GM21825 (cell line): ENCODE measurements at regions not wholly inside any gene's neighbourhood (a gene's known extent, or its start where the extent isn't known, plus 50 kb on each side); places are given as distances from the start of the nearest gene placed in this dataset.

Experiments
- ATAC-seq: cut with Tn5 transposase; IDR thresholded peaks from one replicate; pipeline ENCODE4 v1.9.1; 2021; ENCODE audit warnings: mild to moderate bottlenecking, moderate library complexity; ENCODE audit not compliant: unreplicated experiment

DNA sequence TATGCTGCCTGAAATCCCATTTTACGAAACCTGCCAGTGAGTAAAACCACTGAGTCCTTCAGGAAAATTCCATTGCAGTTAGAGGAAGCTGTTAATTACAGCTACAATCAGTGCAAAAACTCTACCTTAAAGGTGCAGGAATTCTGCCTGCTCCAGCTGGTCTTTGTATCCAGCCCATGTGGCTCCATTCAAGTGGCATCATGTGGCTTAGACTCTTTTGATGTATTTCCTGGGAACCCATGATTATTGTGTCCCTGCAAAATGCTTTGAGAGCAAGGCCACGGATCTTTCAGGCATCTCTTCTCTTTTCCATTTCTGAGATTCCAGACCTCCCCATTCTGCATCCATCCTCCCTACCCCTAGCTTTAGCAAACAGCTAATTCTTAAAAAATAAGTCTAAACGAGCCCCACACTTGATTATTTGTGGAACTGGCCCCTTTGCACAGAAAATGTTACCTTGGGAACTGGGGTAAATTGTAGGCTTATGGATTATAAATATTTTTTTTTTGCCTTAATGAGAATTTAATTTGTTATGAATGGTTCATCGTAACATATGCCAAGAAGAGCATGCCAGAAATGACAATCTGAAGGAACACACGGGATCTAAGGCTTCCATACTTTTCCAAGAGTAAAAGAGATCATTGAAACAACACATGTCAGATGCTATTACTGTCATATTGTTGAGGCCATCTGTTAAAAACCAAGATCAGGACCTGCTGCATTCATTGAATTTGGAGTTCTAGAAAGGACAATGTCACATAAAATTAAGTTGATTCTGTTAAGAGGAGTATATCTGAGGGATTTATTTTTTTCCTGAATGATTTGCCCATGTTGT is 144.6 kb downstream of the TPH2 start:
- no peak for ATAC-seq

DNA sequence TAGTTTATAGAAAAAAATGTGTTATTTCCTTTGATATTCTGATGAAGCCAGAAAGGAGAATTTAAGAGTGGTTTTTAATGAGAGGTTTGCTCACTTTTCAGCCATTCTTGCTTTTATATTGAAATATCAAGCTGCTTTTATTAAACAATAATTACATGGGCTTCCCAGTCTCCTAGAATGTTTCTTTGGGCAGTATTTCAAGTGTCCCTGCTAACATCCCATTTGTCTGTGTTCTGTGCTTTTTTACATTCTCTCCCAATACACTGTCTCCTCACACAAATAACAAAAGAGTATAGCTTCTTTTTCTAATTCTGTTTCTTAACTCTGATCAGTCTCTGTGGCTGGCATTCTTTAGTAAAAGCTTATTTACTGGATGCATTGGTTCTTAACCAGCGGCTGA is 145.4 kb downstream of the TPH2 start:
- ATAC-seq = no peak

DNA sequence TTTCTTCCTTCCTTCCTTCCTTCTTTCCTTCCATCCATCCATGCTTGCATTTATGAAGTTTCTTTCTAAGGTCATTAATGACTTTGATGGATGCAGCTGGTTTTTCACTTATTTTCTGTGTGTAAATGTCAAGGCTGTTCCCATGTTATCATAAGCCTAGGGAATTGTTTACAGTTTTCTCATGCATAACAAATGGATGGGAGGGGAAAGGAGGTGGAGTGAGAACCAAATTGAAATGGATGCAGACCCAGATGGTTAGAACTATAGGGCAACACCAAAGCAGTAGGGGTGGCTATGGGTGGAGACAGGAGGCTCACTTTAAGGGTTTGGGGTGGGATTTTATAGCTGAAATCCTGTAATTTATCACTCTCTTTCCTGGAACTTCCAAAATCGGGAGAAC is 146.2 kb downstream of the TPH2 start:
- no peak for ATAC-seq

DNA sequence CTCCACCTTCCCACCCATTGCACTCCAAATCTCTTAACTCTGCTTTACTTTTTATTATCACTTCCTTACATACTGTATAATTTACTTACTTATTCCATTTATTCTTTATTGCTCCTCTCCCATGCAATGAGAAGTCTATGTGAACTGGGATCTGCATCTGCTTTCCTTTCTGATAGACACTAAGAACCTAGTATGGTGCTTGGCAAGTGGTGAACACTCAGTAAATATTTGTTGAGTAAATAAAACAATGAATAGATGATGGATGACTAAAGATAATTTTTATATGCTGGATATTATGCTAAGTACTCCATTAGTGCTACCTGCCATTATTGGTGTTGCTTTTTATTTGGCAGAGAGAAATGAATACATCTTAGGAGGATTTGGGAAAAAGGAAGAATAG is 151.0 kb downstream of the TPH2 start:
- ATAC-seq = no peak

DNA sequence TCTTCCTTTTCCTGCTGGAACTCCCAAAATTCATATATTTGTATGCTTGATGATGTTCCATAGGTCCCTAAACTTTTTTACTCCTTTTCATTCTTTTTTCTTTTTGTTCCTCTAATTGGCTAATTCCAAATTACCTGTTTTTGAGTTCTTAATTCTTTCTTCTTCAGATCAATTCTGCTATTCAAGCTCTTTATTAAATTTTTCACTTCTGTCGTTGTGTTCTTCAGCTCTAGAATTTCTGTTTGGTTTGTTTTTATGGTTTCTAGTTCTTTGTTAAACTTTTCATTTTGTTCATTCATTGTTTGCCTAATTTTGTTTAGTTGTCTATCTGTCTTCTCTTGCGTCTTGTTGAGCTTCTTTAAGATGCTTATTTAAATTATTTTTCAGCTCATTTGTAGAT is 154.8 kb downstream of the TPH2 start:
- ATAC-seq = no peak

DNA sequence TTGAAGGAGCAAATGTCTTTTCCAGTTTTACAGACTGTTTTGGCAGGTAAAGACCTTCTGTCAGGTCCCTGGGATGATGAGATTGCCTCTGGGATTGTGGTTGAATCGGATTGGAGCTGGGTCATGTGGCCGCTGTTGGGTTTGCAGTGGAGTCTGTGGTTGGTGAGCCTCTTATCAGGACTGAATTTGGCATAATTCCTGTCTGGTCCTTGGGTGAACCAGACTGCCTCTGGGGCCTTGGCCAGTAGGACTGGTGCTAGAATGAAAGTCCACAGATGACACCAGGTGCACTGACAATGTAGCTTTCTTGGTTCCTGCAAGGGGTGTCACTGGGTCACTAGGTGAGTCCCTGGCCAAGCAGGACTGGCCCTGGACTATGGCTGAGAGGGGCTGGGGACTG is 155.3 kb downstream of the TPH2 start:
- ATAC-seq = no peak

DNA sequence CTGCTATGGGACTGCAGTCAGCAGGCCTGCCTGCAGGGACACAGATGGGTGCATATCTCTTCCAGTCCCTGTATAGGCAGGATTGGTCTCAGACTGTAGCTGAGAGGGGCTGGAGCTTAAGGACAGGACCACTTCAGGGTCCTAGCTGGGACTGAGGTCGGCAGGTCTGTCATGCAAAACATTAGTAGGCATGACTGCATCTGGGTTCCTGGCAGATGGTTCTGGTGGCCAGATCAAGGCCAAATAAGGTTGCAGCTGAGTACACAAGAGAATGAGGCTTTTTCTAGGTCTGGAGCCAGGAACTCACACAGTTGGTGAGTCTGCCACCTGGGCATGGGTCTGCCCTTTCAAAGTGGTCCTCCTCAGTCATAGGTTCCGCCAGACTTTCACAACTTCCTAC is 155.8 kb downstream of the TPH2 start:
- no peak for ATAC-seq

DNA sequence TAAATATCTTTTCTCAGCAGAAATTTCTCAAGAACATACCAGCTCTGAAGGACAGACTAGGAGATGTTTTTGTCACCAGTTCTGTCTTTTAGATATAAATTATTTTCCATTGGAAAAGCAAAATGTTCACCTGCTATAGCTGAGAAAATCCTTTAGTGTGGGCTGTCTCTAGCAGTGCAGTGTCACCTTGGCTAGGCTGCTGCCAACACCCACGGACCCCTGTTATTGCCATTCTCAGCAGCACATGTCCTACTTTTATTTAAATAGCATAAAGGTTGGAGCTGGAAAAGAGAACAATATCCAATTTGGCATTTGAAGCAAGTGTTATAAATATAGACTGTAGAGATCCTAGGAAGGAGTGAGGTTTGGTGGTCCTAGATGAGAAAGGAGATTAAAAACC is 156.4 kb downstream of the TPH2 start:
- ATAC-seq = no peak

DNA sequence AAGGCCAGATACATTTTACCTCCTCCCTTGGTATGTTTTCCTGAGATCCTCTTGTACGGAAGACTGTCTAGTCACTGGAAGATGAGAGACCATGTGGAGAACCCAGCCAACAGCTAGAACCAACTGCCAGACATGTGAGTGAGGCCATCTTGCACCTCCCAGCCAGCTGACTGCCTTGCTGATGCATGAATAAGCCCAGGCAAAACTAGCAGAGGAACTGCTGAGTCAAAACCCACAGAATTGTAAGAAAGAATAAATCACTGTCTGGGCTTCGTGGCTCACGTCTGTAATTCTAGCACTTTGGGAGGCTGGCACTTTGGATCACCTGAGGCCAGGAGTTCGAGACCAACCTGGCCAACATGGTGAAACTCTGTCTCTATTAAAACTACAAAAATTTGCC is 160.0 kb downstream of the TPH2 start:
- ATAC-seq = no peak

DNA sequence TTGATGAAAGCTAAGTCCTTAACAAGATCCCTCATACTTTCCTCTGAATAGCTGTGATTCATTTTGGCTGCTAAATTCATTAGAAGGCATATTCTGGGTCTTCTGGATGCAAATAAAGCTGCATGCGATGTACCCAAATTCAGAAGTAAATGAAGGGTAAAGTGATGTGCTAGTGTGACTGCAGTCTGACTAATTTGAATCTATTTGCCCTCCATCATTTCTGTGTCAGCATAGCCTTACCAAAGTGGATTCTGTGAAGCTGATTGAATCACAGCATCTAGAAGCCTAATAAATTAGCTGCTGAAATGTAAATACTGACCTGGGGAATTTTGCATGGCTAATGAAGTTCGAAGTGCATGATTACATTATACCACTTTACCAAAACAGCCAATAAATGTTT is 162.2 kb downstream of the TPH2 start:
- ATAC-seq = no peak

DNA sequence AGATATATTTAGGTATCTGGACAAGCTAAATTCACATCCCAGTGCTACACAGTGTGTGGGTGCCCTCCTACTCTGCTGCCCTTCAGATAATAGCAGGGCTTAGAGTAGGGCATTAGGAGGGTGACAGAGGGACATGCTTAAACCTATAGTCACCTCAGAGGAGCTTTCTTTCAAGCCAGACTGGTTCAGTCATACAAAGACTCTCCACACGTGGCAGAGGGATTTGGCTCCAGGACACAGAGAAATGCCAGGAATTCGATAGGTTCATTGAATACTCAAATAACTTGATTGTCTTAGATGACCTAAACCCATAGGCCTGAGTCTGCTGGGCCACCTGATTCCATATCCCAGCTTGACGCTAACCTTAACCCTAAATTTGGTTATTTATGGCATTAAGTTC is 163.5 kb downstream of the TPH2 start:
- no peak for ATAC-seq

DNA sequence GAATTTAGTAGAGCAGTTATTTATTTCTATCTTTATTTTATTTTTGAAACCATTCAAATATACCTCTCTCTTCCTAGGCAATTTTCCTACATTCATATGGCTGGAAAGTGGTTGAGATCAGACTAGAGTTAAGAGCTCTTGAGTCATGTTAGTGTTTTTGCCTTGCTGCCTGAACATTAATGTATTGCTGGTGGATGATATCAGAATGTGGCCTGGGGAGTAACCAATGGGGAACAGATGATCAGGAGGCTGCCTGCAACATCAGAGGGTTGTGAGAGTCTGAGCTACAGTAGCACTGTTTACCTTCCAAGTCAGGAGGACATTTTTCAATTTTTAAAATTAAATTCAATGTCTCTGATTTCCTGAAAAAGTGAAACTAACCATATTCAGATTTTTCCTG is 166.3 kb upstream of the TRHDE start:
- no peak for ATAC-seq

DNA sequence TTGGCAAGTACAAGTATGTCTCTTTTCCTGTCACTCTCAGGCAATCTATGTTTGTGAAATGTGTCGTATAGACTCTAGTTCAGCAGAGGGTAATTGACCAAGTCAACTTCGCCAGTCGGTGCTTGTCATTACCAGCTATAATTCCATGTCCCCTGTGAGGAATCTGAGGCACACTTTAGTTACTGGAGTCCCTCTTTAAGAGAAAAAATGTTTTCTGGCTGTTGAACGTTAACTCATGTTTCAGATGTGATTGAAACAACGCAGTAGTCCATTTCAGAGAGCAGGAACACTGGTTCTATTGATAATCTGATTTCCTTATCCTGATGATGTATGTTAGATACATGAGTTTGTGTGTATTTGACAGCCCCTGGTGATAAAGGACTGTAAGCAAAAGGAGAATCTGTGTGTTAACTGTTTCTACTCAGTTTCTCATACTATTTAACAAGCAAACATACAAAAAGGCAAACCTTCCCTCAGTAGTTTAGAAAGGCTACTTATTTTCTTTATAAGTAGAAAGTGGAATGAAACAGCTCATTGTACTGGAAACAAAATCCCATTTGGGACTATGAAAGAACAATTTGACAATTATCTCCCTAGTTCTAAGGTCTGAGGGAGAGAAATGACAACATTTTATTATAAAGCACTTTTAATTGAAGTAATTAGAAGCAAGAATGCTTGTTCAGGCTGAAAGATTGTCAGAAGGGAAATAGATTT is 161.1 kb upstream of the TRHDE start:
- ATAC-seq = no peak

DNA sequence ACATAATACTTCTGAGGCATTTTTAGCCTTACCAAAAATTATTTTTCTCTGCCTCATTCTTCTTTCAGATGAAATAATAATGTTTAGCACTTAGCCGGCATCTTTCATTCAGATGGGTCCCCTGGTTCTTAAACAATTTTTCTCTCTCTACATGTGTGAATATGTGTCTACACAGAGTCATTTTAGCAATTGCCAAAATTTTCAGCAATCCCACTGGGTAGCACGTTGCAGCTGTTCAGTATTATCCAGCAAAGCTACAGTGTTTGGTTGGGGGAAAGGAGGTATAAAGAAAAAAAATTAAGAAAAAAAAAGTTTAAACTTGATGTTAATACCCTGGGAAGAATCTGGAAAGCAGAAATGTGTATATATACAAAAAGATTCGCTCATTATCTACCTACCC is 160.5 kb upstream of the TRHDE start:
- ATAC-seq = no peak

DNA sequence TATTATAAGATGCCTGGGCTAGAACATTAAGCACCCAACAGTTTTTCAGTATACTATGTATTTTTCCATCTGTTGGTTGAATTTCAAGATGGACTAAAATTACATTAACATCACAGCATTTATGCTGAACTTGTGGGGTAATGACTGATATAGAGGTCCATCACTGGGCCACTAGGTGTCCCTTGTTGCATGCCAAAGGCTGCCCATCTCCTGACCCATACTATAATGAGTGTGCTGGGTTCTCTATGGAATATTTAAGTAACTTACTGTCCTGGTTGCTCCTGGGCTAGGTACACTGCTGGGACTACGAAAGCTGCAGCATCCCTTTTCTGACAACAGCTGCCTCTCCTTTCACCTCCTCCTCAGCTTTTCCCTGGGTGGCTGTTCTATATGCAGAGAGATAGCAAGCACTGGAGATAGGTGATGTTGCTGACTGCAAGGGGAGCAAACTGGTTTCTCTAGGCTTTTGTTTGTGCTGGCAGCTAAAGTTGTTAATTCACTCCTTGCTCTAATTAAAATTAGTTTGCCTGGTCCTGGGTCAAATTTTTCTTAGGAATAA is 138.6 kb upstream of the TRHDE start:
- ATAC-seq = no peak

DNA sequence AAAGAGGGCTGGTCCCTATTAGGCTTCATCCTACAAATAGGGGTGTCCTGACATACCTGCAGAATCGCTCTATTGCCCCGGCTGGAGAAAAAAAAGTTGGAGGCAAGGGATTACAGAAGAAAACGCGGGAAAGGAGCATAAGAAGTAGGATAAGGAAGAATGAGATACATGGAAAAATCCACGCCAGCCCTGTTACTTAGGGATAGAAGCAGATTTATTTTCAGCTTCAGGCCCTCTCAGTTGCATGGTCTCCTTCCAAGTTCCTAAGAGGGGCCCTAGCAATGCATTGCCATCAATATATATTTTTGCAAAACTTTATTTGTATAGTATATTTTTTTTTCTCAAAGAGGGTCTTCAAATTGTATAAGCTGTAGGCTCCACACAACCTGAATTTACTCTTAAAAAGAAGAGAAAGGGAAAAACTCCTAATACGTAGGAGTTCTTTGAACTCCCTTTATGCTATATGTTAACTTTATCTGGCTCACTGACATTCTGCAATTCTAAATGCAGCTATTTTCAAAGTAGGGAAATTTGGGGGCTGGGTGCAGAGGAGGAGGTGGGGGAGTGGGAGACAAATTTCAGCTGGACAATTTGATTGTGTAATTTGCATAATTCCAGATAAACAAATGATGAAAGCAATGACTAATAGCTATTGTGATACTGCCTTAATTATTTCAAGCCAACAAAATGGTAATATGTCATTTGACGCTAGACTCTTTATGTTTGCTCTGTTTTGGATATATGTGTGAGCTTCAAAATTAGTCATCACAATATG is 137.7 kb upstream of the TRHDE start:
- no peak for ATAC-seq

DNA sequence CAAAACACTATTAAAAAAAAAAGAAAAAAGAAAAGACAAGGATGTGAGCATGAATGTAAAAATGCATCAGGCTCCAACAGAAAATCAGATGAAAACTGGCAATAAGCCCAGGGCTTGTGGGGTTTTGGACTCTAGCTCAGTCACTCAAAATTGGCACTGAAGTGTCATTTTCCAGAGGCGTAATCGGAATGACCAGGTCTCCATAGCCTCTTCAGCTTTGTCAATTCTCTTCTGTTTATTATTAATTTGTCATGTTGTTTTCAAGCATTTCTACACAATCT is 137.2 kb upstream of the TRHDE start:
- no peak for ATAC-seq

DNA sequence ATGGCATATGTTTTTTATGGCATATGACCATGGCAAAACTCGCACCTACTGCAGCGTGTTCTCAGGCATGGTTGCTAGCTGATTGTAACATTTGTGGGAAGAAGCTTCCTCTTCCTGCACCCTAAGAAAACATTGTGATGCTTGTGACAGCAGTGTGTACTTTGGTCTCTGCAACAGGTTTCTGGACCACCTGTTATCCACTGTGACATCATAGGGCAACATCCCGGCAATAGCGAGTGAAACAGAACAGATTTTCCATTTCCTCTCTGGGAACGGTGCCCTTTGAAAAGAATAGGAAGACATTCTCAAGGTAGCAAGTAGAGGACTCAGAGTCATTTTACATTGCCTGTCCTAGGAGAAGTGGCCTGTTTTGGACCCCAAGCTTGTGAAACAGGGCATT is 135.4 kb upstream of the TRHDE start:
- ATAC-seq = no peak

DNA sequence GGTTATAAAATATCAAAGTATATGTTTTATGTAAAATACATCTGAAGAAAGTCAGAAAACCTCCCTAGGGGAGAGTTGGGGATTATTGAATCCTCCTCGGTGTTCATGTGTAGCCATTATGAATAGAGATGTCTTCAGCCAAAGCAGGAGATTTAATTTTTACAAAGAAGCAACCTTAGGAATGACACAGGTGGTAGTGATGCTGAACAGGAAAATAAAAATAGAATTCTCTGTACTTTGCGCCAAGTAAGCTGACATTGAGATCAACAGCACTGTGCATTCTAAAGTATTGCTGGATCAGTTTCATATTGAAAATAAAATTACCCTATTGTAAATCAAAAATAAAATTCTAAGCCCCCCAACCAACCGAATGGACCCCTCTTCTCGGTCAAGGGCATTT is 132.8 kb upstream of the TRHDE start:
- no peak for ATAC-seq

DNA sequence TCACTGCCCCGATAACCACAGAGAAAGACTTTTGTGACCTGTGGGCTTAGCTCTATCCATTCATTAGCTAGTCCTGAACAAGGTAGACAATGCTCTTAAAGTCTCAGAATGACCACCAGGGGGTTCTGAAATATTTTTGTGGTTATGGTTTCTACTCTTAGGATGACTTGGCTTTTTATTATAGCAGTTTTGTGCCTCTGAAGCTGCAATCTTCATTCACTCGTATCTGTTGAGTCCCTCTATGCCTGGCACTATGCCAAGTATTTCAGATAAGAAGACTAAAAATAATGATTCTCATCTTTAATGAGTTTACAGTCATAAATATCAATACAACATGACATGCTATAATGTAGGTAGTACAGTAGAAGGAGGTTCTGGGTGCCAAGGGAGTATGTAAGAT is 130.8 kb upstream of the TRHDE start:
- peak; percentile 98 for ATAC-seq

DNA sequence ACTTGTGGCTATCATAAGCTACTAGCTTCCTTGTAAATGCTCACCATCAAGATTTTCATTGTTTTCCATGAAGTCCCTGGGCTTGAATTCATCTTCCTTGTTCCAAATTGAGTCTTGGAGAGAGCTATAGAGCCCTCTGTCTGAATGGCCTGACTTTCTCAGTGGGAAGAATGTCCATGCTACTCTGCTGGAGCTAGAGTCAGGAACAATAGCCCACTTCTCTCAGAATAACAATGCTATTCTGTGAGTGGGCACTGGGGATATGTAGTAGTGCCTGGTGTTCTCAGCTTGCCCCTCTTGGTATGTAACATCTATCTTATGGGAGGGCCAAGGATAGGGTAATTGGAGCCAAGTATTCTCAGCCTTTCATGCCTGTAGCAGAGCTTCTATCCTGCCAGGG is 127.6 kb upstream of the TRHDE start:
- no peak for ATAC-seq

DNA sequence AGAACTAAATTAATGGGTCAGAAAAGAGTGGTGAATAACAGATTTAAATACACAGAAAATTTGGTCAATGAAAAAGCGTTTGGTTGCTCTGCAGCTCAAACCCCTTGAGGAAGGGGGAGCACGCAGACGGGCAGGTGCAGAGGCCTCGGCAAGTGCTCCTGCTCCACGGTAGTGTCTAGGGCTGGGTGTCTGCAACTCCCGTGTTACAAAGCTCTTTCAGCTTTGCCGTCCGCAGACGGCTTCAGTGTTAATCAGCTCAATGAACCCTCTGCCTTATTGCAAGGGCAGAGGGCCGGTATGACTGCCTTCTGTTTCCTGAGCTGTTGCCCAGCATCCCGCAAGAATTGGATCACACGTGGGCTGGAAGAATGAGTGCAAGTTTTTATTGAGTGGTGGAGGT is 125.7 kb upstream of the TRHDE start:
- no peak for ATAC-seq
